Activated naive CD4-positive, alpha-beta T cell treated with anti-CD3 and anti-CD28 coated beads, Interleukin-2, amount 50 U/mL, for 16 hours (primary cell): ENCODE measurements at regions not wholly inside any gene's neighbourhood (a gene's known extent, or its start where the extent isn't known, plus 50 kb on each side); places are given as distances from the start of the nearest gene placed in this dataset.

Experiments used
- DNase-seq: peaks from one replicate; pipeline ENCODE4 v3.0.0-alpha.2; 2020

DNA sequence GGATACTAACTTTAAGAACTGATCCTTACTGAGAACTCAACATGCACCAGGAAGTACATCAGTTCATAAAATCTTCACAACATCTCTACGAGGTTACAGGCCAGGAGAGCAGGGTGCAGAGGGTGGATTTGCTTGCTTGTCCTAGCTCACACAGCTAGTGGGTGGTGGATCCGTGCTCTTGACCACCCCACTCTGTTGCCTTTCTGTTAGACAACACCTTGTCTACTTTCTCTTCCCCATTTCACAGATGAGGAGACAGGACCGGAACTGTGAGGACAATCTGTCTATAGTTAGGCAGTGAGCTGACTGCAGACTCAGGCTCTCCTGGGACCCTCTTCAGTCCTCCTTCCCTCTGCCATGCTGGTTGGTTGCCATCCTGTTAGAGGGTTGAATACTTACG, 221.7 kb upstream of the TLE3 start:
- no peak for DNase-seq

DNA sequence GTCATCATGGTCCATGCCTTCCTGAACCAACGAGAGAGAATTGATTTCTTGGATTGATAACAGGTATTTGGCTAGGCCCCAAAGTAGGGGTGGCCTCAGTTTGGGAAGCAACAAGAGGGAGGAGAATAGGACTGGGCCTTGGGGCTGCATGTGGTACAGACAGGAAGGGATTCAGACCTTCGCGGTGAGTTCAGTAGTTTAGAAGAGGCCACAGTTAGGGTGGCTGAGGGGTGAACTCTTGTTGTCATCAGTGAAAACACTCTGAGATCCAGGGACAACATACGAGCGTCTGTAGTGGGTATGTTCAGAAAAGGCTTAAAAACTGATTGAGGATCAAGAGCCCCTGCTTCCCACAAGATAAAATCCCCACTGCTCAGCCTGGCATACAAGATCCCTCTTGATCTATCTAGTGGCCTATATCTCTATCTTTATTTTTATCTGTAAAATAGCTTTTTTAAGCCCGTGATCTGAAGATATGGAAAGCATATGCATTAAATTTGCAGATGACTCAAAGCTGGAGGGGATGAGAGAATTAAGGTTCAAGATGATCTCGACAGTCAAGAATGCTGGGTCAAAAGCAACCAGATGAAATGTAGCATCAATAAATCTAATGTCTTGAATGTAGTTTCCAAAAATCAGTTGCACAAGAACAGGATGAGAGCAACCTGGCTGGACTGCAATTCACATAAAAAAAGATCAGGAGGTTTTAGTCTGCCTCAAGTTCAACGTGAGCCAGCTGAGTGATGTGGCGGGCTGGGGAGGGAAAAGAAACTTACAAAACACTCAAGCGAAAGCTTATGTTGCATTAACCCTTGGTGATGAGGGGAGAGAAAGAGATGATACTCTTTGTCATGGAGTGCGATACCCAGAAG, 221.1 kb upstream of the TLE3 start:
- no peak for DNase-seq

DNA sequence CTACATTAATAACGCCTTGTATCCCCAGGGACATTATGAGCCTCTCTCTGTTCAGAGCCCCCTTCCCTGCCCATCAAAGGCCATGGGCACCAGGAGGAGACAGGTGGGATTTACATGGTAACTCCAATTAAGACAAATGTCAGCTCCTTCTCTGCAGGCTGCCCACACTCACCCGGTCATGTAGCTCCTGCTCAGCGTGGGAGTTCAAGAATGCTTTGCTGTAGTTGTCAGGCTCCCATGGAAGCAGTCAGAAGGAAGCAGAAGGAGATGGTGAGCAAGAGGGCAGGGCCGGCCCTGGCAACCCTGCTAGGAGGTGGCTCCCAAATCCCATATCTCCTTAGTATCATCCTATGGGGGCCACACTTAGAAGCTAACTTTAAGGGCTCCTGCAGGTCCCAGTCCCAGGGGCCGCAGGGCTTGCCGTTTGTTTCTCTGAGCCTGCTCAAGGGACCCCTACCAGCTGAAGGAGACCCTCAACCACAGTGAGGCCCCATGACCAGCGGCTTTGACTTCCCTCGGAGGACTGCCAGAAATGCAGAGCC, 218.4 kb upstream of the TLE3 start:
- no peak for DNase-seq

DNA sequence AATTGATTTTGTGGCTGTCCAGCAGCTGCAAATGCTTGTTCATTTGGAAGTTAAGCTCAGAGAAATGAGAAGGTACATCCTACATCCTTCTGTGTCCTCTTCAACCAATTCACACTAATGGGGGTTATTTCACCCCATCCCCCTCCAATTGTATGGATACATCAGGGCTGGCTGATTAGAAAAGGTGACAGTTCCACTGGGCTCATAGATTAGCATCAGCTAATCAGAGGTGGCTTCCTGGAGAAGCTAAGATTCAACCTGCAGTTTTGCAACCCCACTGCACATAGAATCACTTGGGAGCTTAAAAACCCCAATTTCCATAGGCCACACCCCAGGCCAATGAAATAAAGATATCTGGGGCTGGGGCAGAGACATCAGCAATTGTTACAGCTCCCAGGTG, 217.7 kb upstream of the TLE3 start:
- DNase-seq: no peak

DNA sequence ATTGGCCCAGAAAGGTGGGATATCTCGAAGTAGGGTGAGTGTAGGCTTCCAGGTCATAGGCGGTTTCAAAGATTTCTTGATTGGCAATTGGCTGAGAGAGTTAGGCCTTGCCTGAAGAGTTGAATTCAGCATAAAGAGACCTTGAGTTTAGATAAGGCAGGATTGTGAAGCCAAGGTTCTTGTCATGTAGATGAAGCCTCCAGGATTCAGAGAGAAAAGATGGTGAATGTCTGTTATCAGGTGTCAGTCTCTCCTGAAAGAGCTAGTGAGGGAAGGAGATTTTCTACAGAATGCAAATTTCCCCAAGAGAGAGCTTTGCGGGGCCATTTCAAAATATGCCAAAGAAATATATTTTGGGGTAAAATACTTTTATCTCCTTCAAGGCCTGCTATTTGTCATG, 217.0 kb upstream of the TLE3 start:
- DNase-seq: no peak

DNA sequence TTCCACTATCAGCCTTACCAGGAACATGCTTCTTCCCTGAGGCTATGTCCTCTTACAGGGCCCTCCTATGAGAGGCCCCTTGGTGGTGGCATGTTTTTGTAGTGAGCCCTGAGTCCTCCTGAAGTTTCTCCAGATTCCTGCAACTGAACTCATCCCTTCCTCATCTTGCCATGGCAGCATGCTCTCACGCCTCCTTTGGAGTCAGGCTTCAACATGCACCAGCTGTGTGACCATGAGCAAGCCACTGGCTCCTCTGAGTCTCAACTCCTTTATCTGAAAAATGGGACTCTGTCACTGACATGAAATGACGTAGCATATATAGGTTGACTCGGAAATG, 216.3 kb upstream of the TLE3 start:
- DNase-seq: no peak

DNA sequence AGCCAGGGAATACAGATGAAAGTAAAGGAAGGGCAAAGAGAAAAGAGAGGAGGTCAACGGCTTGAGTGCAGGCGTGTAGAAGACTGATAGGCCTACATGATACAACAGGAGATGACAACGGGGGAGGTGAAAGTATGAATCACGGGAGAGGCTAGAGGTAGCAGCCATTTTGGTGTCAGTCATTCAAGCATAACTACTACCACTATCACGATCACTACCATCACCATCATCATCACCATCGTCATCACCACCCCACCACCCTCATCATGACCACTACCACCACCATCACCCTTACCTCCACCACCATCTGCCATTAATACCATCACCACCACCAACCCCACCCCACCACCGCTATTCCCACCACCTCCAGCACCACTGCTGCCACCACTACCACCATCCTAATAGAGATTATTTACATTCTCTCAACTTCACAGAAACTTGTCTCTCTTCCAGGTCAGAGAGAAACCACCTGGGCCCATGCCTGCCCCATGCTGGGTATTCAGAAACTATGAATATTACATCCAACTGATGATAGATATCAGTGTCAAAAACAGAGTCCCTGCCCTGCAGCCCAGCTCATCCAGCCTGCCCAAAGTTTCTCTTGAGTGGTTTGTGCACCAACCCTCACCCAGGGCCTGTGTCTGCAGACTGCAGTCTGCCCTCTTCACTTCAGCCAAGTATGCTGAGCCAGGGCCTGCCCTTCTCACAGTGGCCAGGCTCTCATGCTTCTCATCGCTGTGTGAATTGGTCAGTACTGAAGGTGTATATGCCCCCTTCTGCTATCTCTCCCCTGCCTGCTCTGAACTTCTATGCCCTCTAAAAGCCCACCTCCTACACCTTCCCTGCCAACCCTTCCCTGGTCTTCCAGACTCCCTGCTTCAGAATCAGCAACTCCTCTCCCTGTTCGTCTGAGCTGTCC, 215.6 kb upstream of the TLE3 start:
- DNase-seq: no peak

DNA sequence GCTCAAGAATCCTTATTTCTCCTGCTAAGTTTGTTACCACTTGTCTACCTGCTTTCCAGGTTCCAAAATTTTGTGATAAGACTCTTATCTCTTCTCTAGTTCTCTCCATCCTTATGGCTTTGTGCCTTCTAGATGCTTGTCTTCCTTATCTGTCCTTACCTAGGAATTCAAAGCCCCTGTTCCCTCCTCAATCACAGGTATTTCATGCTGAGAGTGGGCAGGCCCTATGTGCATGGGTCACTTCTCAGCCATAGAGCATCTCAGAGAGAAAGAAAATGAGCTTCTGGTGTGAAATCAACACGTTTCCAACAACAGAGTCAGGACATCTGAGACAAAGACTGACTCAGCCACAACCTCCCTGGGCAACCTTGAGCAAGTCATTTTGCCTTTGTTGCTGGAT, 214.1 kb upstream of the TLE3 start:
- no peak for DNase-seq

DNA sequence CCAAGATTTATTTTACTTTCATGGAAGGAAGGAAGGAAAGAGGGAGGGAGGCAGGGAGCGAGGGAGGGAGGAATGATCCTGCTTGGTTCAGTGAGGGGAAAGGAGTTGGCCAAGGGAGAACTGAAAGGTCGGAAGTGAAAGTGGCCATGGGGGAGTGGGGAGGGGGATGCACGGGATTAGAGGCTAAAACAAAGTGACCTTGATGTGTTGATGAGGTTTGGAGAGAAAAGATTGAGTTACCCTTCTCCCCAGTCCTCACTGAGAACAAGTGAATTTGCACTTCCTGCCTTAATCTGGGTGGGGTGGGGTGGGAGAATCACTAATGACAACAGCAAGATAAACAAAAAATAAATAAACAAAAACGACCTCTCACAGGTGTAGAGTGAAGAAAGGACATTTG, 212.0 kb upstream of the TLE3 start:
- DNase-seq: no peak

DNA sequence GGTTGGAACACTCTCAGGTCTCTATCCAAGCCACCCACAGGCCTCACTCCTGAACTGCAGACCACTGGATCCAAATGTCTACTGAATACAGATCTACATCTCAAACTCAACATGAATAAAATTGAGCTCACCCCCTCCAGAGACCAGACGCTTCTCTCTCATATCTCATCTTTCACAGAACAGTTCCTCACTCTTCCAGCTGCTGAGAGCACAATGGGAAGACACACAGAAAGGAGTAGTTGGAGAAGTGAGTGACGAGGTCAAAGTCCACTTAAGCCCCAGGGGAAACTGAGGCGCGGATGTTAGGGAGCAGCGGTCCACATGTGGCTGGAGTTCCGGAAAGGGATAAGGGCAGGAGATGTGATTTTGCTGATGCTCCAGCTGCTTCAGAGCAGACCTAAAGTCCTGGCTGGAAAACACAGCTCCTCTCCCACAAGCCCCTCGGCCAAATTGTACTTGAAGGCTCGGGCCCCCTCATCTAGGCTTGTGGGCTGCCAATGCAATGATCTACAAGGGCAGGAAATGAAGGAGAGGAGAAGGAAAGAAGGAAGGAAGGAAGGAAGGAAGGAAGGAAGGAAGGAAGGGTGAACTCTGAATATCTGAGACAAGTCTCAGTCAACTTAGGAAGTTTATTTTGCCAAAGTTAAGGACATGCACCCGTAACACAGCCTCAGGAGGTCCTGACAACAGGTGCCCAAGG, 211.2 kb upstream of the TLE3 start:
- DNase-seq: no peak

DNA sequence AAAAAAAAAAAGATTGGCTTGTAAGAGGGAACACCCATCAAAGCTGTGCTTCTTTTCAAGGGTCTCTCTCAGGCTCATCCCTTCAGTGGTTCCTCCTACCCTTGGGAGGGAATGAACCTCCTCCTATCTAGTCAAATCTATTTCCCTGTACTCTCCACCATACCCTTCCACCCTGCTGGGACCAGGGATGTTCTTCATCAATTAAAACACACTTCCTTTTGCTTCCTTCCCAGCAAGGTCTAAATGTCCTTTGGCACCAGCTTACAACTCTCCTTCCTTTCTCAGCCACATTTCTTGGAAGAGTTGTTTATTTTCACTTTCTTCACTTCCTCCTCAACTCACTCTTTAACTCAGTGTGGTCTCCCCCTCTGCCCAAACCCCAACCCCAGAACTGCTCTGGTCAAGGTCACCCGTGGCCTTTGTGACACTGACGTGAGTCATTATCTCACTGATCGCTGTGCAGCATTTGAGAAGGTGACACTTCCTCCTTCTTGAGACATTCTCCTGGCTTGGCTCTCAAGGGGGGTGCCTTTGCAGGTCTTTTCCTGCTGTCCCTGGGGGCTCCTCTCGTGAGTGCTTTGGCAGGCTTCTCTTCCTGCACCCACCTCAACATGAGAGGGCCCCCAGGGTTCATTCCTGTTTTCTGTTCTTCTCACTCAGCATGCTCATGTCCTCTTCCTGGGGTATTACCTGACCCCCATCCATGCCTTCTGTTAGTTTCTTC, 210.5 kb upstream of the TLE3 start:
- DNase-seq: no peak

DNA sequence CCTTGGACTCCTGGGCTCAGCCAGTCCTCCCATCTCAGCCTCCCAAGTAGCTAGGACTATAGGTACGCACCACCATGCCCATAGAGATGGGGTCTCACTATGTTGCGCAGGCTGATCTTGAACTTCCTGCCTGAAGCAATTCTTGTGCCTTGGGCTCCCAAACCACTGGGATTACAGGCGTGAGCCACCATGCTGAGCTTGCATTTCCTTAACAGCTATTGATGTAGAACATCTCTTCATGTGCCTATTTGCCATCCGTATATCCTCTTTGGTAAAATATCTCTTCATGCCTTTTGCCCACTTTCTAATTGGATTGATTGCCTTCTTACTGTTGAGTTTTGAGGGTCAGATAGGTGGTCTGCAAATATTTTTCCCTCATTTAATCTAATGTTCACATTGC, 208.9 kb upstream of the TLE3 start:
- DNase-seq: no peak

DNA sequence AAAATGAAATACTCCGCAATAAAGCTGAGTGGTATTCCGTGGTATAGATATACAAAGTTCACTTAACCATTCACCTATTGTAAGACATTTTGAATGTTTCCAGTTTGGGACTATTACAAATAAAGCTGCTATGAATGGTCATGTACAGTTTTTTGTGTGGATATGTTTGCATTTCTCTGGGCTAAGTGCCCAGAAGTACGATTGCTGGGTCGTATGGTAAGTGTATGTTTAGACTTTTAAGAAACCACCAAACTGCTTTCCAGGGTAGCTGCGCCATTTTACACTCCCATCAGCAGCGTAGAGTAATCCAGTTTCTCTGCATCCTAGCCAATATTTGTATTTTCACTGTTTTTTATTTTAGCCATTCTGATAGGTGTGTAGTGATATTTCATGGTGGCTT, 208.4 kb upstream of the TLE3 start:
- DNase-seq: no peak

DNA sequence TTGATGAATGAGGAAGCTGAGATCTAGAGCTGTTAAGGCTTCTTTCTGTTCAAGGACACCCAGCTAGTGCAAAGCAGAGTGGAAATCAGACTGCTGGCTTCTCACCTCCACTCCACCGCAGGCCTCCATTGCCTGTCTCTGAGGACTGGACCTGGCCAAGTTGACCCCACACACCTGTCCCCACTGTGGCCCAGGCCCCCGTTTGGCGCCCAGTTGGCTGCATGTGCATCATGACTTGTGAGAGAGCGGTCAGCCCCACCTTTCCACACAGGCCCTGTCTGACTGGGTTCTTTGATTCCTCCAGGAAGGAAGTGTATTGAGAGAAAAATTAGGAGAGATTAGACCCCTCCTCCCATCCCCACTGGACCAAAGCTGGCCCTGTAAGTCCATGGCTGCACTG, 206.3 kb upstream of the TLE3 start:
- DNase-seq: no peak

DNA sequence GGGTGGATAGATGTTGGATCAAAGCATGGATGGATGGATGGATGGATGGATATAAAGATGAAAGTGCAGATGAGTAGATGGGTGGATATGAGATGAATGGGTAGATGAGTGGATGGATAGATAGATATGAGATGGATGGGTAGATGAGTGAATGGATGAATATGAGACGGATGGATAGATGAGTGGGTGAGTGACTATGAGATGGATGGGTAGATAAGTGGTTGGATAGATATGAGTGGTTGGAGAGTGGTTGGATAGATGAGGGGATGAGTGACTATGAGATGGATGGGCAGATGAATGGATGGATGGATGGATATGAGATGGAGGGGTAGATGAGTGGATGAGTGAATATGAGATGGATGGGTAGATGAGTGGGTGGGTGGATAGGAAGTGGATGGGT, 204.6 kb upstream of the TLE3 start:
- no peak for DNase-seq

DNA sequence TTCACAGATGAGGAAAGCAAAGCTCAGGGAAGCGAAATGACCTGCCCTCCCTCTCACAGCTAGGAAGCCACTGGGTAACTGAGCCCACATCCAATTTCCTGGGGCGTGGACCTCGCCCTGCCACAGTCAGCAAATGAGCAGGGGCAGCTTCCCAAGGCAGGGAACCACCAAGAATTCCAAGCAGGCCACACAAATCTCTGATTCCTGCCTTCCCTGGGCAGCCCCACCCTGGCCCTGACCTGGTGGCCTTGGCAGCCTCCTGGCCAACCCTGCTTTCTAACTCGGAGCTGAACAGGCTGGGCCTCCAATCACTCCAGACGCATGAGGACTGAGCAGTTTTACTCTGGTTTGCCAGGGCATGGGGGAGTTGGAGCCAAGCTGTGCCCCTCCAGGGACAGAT, 203.7 kb upstream of the TLE3 start:
- no peak for DNase-seq

DNA sequence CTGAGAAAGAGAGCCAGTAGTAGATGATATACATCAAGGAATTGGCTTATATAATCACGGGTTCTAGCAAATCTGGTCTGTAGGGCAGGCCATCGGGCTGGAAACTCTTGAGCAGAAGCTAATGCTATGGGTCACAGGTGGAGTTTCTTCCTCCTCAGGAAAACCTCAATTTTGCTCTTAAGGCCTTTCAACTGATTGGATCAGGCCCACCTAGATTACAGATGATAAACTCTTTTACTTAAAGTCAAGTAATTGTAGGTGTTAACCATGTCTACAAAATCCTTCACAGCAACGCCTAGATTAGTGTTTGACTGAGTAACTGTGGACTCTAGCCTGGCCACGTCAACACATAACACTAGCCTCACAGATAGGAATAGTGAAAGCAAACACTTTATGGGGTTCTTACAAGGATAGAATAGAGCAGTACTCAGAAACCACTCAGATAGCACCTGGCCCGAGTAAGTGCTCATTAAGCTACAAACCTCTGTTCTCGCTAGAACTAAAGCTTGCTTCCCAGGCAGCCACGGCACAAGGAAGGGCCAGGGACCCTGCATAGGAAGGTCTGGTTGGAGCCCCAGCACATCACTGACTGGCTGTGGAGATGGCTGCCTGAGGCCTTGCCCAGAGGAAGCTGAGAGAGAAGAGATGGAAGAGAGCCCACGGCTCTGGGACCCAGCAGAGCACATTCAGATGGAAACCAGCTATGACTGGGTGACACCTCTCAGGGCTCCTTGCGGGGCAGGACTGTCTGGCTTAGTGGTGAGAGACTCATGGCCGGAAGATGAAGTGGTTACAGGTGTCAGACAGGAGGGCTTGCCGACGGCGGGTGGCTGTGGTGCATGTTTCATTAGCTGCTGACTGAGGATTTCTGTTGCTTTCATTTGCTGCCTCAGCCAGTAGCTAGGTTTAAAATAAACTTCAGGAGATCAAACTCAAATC, 202.5 kb upstream of the TLE3 start:
- peak; percentile 58 for DNase-seq

DNA sequence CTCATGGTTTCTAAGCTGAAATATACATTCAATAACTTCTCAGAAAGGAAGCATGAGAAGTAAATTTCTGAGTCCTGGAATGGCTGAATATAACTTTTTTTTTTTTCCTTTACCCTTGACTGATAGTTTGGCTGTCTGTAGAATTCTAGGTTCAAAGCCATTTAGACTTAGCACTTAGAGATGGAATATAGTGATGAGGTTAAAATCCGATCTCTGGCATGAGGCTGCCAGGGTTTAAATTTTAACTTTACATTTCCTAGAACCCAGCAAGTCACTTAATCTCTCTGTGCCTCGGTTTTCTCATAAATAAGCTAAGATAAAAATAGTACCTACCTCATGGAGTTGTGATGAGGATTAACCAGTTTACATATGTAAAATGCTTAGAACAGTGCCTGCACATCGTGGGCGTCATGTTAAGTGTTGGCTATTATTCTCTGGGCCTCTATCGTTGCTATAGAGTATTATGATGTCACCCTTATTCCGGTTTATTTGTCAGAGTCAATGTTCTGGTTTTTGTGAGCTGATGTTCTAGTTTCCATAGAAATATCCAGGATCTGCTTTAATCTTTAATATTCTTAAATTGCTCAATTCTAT, 199.8 kb upstream of the TLE3 start:
- DNase-seq: no peak

DNA sequence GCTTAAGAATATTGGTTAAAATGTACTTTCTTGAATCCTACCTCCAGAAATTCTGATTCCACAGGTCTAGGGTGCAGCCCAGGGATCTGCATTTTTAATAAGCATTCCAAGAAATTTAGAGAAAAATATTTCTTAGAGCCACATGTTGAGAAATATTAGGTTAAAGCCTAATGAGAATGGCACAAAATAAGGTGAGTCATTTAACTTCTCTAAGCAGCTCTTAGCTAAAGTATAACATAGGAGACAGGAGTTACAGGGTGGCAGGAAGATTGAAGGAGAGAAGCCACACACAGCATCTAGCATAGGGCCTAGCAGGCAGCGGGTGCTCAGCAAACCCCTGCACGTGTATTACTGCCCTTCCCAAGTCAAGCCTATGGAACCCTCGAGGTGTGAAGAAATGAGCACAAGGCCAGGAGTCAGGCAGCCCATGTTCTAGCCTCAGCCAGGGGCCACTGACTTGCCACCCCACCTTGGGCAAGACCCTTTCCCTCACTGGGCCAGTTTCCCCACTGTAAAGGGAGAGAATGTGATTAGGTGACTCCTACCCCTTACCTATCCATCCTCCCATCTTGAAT, 197.1 kb upstream of the TLE3 start:
- DNase-seq: no peak

DNA sequence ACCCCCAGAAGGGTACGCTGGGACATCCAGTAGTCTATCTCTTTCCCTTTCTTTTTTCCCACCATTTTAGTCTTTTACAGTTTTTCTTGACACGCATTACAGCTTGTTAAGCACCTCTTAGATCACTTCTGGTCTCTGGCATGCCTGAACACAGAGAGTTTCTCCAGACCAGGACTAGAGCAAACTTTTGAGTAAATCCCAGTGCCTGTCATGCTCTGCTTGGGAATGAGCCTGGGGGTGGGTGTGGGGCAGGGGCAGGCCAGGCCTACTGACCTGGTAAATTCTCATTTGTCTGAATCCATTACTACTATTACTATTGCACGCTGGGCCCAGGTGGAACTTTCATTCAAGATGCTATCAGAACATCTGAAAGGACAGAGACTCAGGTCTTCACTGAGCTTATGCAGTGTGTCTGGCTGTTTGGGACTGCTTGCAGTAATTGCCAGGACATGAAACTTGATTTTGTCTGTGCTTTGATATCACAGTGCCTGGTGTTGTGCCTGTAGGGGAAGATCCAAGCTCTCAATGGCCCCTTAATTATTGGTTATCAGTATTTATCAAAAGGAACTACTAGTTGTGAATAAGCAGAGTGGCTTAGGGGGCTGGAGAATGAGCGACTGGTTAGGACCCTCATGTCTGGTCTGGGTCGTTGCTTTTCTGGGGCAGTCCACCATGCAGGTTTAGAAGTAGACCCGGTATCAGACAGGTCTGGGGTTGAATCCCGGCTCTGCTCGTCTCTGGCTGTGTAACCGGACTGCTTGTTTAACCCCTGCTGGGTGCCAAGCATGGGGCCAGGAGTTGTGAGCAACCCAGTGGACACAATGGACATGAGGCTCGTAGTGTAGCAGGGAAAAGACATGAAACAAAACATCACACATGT, 196.1 kb upstream of the TLE3 start:
- DNase-seq: no peak
